Islet precursor cell (in vitro differentiated cells): ENCODE measurements at regions not wholly inside any gene's neighbourhood (a gene's known extent, or its start where the extent isn't known, plus 50 kb on each side); places are given as distances from the start of the nearest gene placed in this dataset.

Source experiments
- DNase-seq: peaks from one replicate; pipeline ENCODE4 v3.0.0-alpha.2; 2018

DNA sequence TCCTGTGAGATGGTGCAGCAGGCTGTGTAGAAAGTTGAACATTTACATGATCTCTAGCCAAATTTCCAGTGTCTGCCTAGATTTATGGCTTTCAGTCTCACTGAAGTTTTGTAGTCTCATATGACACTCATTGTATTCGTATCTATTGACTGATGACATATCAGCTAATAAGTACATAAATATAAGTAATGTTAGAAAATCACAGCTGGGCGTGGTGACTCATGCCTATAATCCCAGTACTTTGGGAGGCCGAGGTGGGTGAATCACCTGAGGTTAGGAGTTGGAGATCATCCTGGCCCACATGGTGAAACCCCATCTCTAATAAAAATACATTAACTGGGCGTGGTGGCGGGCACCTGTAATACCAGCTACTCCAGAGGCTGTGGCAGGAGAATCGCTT, 54.7 kb upstream of the HTR2A start:
- DNase-seq, result no peak

DNA sequence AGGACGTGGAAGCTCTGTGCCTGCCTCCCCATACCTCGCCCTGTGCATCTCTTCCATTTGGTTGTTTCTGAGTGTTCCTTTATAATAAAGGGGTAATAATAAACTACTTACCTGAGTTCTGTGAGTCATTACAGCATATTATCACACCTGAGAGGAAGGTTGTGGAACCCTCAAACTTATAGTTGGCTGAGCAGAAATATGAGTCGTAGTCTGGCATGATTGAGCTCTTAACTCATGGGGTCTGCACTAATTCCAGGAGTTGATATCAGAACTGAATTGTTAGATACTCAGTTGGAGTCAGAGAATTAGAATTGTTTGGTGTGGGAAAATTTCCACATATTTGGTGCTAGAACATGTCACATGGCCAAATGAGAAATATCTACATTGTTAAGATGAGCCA, 52.4 kb upstream of the HTR2A start:
- no peak for DNase-seq

DNA sequence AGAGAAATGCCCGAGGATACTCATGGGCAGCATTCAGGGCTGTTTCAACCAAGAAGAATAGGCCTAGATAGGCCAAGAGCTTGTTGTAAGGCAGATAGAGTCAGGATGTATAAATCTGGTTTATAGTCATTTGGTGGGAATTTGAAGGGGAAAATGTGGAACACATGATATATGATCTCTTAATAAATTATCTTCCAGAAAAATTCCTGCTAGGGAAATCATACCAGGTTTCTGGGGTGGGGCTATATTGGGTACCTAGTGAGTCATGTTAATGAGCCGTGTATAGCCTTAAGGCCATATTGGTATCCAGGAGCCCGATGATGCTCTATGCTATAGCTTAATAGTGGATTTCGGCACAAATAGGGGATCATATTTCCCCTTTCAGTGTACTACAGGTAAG, 51.5 kb upstream of the HTR2A start:
- DNase-seq, result no peak

DNA sequence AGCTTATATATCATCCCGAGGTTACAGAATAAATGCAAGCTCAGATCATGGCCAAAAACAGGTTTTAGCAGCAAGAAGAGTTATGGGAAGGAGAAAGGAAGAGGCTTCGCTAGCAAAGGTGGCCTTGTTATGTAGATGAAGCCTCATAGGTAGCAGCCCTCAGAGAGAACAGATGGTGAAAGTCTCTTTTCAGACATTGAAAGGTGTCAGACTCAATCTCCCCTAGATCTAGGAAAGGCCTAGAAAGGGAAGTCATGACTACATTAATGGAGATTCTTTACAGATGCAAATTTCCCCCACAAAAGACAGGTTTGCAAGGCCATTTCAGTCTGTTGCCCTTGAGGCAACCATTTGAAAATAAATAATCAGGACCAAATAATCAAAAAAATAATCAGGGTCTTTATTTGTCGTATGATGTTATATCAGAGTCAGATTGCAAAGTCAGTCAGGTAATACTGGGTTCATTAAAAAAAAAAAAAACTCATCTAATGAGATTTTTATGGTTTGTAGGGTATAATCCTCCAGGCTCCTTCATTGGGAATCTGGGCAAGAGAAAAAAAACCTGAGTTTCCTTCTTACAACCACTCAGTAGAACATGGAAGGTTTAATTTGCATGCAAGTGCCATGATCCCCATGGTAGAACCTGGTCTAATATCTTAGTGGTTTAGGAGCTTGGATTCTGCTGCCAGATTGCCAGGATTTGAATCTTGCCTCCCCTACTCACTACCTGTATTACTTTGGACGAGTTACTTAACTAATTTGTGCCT, 50.8 kb upstream of the HTR2A start:
- DNase-seq, result no peak
